Stimulated activated CD8-positive, alpha-beta memory T cell treated with anti-CD3 and anti-CD28 coated beads, Interleukin-7, amount 100 ng/mL, for 1 hour (primary cell): ENCODE measurements at regions not wholly inside any gene's neighbourhood (a gene's known extent, or its start where the extent isn't known, plus 50 kb on each side); places are given as distances from the start of the nearest gene placed in this dataset.

Experiments used
- DNase-seq, 2 donors: peaks; one replicate each; pipeline ENCODE4 v3.0.0-alpha.2; 2020; ENCODE audit warnings: low read depth in 2 of 2

DNA sequence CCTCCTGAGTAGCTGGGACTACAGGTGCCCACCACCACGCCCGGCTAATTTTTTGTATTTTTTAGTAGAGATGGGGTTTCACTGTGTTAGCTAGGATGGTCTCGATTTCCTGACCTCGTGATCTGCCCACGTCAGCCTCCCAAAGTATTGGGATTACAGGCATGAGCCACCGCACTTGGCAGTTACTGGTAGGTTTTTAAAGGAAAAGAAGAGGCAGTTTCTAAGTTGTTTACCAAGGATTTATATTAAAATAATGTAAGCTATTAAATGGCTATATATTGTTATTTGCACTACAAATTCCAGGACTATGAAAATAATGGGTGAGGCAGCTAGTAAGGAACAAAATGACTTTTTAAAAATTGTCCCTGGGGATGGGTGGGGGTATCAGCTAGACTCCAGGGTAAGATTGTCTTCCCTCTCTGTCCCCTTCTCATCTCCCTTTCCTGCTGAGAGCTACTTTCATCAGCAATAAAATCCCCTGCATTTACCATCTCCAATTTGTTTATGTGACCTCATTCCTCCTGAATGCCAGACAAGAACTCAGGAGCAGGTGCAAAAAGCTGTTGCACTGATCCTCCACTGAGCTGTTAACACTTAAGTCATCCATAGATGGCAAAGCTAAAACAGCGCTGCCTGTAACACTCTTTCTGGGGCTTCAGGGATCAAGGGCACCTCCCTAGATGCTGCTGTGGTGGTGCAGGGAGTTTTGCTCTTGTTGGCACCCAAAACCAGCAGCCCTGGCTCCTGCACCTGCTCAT, 165.2 kb downstream of the ZPLD1 start:
- no peak for DNase-seq

DNA sequence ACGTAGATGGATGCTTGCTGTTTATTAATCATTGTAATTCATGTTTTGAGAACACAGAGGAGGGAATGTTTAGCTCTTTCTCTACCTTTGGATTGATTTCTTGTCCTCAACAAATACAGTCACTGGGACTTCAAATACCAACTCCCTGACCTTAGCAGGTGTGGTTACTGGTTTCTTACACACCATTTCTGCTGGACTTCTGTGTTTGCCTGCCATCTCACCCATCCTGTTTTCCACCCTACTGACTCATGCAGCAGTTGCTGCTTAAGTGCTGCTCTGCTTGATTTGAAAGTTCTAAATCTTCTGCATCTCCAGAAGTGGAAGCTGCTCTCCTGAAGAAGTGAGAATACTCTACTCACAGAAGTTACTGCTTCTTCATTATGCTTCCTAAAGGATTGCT, 170.3 kb downstream of the ZPLD1 start:
- DNase-seq: no peak

DNA sequence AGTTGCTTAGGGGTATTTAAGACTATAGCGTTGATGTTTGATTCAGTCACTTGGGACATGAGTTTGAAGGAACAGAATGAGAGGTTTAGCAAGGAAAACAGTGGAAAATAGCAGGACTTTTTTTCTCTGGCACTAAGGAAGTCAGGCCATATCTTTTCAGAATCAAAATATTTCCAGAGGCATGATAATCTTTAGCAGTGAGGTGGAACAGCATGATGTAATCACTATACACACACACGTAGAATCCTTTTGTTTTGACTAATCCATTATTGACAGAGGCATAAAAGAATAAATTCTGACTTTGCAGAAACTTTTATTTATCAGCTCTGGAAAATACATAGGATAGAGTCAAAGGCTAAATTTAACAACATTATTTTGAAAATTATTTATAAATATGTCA, 174.1 kb downstream of the ZPLD1 start:
- no peak for DNase-seq

DNA sequence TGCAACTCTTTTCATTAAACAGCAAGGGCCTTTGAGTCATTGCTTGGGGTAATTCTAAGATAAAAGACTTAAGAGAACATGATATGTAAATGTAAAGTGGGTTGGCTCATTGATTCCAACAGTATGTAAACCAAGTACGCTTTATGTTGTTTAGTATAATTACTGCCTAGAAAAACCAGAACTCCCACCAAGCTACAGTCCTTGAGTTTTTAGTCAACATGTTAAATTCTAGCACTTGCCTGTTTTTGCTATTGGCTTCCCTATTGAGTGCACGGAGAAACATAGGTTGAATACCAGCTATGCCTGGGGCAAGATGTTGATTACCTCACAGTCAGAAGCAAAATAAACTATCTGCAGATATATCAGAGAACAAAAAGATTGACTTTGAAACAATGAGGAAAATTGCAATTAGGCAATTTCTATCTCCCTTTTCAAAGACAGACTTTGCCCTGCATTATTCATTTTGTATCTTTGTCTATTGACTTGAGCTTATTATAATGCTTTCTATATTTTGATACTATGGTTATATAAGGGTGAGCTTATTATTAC, 179.3 kb downstream of the ZPLD1 start:
- DNase-seq: no peak

GRCh38 chr3:102614585-102614984, 179.8 kb downstream of the ZPLD1 start:
- no peak for DNase-seq

DNA sequence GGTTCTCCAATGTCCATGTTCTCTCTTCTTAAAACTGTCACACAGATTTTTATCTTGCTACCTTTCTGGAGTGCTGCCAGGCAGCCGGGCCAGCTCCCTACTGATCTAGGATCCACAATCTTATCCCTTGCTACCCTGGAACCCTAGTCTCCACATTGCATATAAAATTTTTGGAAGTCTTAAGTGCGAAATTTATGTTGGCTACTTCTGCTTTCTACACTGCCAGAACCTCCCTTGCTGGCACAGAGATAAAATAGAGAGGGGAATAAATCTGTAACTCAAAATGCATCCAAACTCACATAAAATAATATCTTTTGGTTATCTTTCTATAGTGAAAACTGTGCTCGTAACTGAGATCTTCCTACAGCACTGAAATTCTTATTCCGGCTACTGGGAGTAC, 182.6 kb downstream of the ZPLD1 start:
- no peak for DNase-seq

GRCh38 chr3:102619361-102619760, 184.5 kb downstream of the ZPLD1 start:
- DNase-seq: no peak

DNA sequence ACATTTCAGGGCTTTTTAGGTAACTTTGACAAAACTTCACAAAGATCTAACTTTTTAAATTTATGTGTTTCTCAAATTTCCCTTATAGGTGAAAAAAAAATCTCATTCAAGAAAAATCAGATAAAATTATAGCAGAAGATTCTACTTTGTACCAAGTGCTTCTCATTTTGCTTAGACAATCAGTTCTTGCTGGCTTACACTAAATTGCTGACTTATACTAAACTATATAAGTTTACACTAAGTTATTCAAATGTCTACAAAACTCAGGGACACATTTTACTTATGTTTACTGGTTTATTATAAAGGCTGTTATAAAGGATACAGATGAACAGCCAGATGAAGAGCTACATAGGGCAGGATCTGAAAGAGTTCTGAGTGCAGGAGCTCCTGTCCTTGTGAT, 195.1 kb downstream of the ZPLD1 start:
- DNase-seq: no peak

- DNase-seq: no peak
Observed at GRCh38 chr3:102630531-102630930, 195.7 kb downstream of the ZPLD1 start.

DNA sequence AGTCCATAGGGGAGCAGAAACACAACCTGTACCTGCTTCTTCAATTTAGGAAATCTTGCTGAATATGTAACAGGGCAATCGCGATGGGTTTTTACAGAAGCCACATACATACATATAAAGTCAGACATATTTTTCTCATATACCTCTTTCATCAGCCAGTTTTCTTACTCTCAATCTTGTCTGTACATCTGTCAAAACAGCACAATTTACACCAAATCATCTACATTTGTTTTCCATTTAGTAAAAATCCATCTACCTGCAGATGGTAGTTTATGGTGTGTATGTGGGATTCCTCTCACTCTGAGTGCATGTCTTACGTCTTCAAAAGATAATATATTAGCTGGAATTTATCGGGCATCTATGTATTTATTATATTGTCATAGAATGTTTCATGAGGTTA, 208.7 kb downstream of the ZPLD1 start:
- no peak for DNase-seq

DNA sequence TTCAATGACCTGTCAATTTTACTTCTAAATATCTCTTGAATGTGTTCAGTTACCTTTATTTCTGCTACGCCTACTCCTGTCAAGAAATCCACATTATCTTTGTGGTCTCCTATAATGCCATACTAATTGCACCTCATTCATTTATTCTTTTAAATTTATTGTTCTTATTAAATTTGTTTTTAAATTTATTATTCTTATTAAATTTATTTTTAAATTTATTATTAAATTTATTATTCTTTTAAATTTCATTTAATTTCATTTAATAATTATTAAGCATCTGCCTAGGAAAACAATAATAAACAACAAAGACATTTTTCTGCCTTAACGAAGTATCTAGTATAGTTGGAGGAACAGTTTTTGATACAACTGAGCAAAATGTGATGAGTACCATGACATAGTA, 211.7 kb downstream of the ZPLD1 start:
- DNase-seq: no peak

- DNase-seq: no peak
Observed at GRCh38 chr3:102660653-102661052, 225.8 kb downstream of the ZPLD1 start.

- no peak for DNase-seq
Observed at GRCh38 chr3:102661707-102662497, 227.1 kb downstream of the ZPLD1 start.

GRCh38 chr3:102662498-102662772, 227.6 kb downstream of the ZPLD1 start:
- no peak for DNase-seq

DNA sequence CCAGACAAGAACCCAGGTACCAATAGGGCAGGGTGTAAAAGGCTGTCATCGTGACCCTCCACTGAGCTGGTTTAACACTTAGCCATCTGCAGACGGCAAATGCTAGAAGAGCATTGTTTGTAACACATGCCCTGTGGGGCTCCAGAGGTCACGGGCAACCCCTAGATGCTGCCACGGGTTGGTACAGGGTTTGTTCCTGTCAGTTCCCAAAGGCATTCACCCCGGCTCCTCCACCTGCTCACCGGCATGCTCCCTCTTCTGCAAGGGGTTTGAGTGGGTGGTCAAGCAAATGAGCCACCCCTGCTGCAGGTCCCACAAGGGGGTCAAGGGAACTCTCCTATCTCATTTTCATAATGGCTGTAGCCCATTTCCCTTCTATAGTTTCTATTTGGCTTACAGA, 229.3 kb downstream of the ZPLD1 start:
- no peak for DNase-seq

DNA sequence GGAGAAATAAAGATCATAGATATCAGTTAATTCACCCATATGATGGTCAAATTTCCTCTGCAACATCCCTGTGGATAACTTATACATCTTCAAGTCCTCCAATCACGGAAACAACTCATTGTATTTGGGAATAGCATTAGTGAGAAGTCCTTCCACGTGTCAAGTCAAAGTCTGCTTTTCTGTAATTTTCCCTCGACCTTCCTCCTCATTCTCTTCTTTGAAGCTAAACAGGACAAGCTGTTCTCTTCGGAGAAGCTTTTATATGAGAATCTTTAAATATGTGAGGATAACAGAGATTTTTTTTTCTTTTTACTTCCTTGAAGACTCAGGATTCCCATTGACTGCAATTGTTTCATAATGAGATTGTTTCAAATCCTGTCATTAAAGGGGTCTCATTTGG, 230.4 kb downstream of the ZPLD1 start:
- DNase-seq: no peak

DNA sequence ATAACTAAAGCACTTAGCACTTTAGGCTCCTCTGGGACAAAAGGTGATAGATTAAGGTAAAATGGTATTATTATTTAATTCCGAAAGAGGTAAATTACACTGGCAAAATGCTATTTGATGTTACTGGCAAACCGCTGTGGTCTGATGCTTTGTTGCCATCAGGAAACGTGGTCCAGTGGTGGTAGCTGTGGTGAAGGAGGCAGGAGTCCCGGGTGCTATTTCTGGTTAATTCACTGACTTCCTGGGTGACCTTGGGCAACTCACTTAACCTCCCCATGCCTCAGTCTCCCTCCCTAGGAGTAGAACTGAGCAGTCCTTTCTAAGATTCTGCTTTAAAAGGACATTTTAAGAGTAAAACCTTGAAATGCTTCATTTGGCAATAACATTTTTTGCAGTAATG, 233.4 kb downstream of the ZPLD1 start:
- DNase-seq: no peak

- no peak for DNase-seq
Observed at GRCh38 chr3:102670986-102671385, 236.2 kb downstream of the ZPLD1 start.

DNA sequence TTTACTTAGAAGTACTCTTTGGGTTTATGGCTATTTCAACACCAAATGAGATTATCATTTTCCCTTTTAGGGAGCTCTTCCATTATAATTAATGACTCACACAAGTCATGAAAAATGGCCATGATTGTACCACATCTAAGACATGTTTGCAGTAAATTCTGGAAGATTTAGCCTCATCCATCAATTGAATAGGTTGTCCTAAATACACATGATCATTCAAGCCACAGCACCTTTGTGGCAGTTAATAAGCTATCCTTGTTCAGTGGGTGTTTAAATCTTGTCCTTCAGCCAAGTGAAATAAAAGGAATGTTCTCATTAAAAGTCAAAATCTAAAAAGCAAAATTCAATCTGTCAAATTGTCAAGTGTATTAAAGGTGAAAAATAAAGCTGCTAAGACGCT, 237.5 kb downstream of the ZPLD1 start:
- DNase-seq: no peak

GRCh38 chr3:102673271-102674115, 238.7 kb downstream of the ZPLD1 start:
- peak in 1 of 2 donors; percentile 31 for DNase-seq

GRCh38 chr3:102674284-102674683, 239.5 kb downstream of the ZPLD1 start:
- DNase-seq: no peak

GRCh38 chr3:102676424-102676823, 241.6 kb downstream of the ZPLD1 start:
- DNase-seq: no peak
